HEK293 (cell line): ENCODE measurements at regions not wholly inside any gene's neighbourhood (a gene's known extent, or its start where the extent isn't known, plus 50 kb on each side); places are given as distances from the start of the nearest gene placed in this dataset.

Source experiments
- CTCF ChIA-PET: fragments of 350-600 bp; formaldehyde crosslinking; extraction: SDS; loops from one replicate; lab custom pipeline; 2021; ENCODE audit warnings: antibody characterized with exemption; lab: Yijun Ruan, JAX
- POLR2A ChIA-PET: fragments of 300-600 bp; formaldehyde crosslinking; extraction: SDS; loops from one replicate; lab custom pipeline; 2020; ENCODE audit warnings: antibody characterized with exemption, inconsistent platforms; lab: Yijun Ruan, JAX
- H3K27ac ChIP-seq: fragments of 200-500 bp; sonication (Bioruptor generic); 2 replicates; pipeline ENCODE4 v1.5.1; 2014; ENCODE audit warnings: low read depth, low read length, control low read depth, inconsistent platforms; ENCODE audit errors: extremely low read depth
- H3K36me3 ChIP-seq, 2 experiments: fragments of 200-500 bp in 1 of 2; sonication (Bioruptor generic) in 1 of 2; 1 replicate in 1 of 2; 2 replicates in 1 of 2; pipeline ENCODE4 v1.5.1; 2014 to 2017; ENCODE audit warnings: inconsistent platforms in 2 of 2, low read length in 2 of 2; ENCODE audit not compliant: control insufficient read depth in 2 of 2, insufficient read depth in 1 of 2
- H3K4me1 ChIP-seq: fragments of 200-500 bp; sonication (Bioruptor generic); 2 replicates; pipeline ENCODE4 v1.5.1; 2014; ENCODE audit warnings: mild to moderate bottlenecking, low read length, inconsistent platforms; ENCODE audit not compliant: control insufficient read depth, insufficient read depth
- H3K4me3 ChIP-seq: 2 replicates; pipeline ENCODE4 v1.5.1; 2011; ENCODE audit warnings: low read depth, mild to moderate bottlenecking, control low read depth, low read length, moderate library complexity
- H3K9me3 ChIP-seq: fragments of 200-500 bp; sonication (Bioruptor generic); 2 replicates; pipeline ENCODE4 v1.5.1; 2014; ENCODE audit warnings: low read depth, low read length, inconsistent platforms; ENCODE audit not compliant: control insufficient read depth, insufficient read depth
- KLF7 ChIP-seq: fragments of 450-650 bp; formaldehyde crosslinking; IDR thresholded peaks from 2 replicates; pipeline ENCODE4 v1.5.1; 2016; ENCODE audit warnings: missing biosample characterization, missing genetic modification characterization, borderline replicate concordance
- OSR2 ChIP-seq: fragments of 450-650 bp; formaldehyde crosslinking; IDR thresholded peaks from 2 replicates; pipeline ENCODE4 v1.5.1; 2016; ENCODE audit warnings: missing biosample characterization, missing genetic modification characterization
- REPIN1 ChIP-seq: fragments of 450-650 bp; formaldehyde crosslinking; IDR thresholded peaks from 2 replicates; pipeline ENCODE4 v1.5.1; 2017; ENCODE audit warnings: missing biosample characterization, missing genetic modification characterization, low read depth
- SETDB1 ChIP-seq: IDR thresholded peaks from one replicate; pipeline ENCODE4 v1.6.1; 2017; ENCODE audit warnings: mild to moderate bottlenecking, low read length, moderate library complexity, mixed read lengths; ENCODE audit not compliant: insufficient read length
- SP7 ChIP-seq: fragments of 450-650 bp; formaldehyde crosslinking; IDR thresholded peaks from 2 replicates; pipeline ENCODE4 v1.5.1; 2016; ENCODE audit warnings: missing biosample characterization, missing genetic modification characterization
- ZBTB17 ChIP-seq: fragments of 450-650 bp; formaldehyde crosslinking; IDR thresholded peaks from 2 replicates; pipeline ENCODE4 v1.5.1; 2016; ENCODE audit warnings: missing biosample characterization, missing genetic modification characterization
- ZBTB7A ChIP-seq: fragments of 450-650 bp; formaldehyde crosslinking; IDR thresholded peaks from 2 replicates; pipeline ENCODE4 v1.5.1; 2016; ENCODE audit warnings: low read depth, missing biosample characterization, missing genetic modification characterization
- ZFP41 ChIP-seq: fragments of 450-650 bp; formaldehyde crosslinking; IDR thresholded peaks from 2 replicates; pipeline ENCODE4 v1.5.1; 2016; ENCODE audit warnings: missing biosample characterization, missing genetic modification characterization, borderline replicate concordance
- ZNF114 ChIP-seq: fragments of 450-650 bp; formaldehyde crosslinking; IDR thresholded peaks from 2 replicates; pipeline ENCODE4 v1.5.0; 2017; ENCODE audit warnings: missing biosample characterization, missing genetic modification characterization
- ZNF239 ChIP-seq: fragments of 450-650 bp; formaldehyde crosslinking; IDR thresholded peaks from 2 replicates; pipeline ENCODE4 v1.5.1; 2016; ENCODE audit warnings: missing biosample characterization, missing genetic modification characterization
- ZNF280C ChIP-seq: fragments of 450-650 bp; formaldehyde crosslinking; IDR thresholded peaks from 2 replicates; pipeline ENCODE4 v1.5.1; 2016; ENCODE audit warnings: missing biosample characterization, missing genetic modification characterization
- ZNF335 ChIP-seq: fragments of 450-650 bp; formaldehyde crosslinking; conservative IDR thresholded peaks from 2 replicates; pipeline ENCODE4 v1.5.1; 2016; ENCODE audit warnings: missing biosample characterization, missing genetic modification characterization
- ZNF423 ChIP-seq: fragments of 450-650 bp; formaldehyde crosslinking; IDR thresholded peaks from 2 replicates; pipeline ENCODE4 v1.5.1; 2016; ENCODE audit warnings: missing biosample characterization, missing genetic modification characterization
- ZNF624 ChIP-seq: fragments of 450-650 bp; formaldehyde crosslinking; IDR thresholded peaks from 2 replicates; pipeline ENCODE4 v1.5.1; 2017; ENCODE audit warnings: missing biosample characterization, missing genetic modification characterization
- ZNF645 ChIP-seq: fragments of 450-650 bp; formaldehyde crosslinking; IDR thresholded peaks from 2 replicates; pipeline ENCODE4; 2016; ENCODE audit warnings: missing biosample characterization, missing genetic modification characterization
- ZNF660 ChIP-seq: fragments of 450-650 bp; IDR thresholded peaks from 2 replicates; pipeline ENCODE4 v1.5.1; 2018; ENCODE audit warnings: missing biosample characterization, mild to moderate bottlenecking, missing genetic modification characterization
- ZNF701 ChIP-seq: fragments of 450-650 bp; formaldehyde crosslinking; IDR thresholded peaks from 2 replicates; pipeline ENCODE4 v1.5.1; 2016; ENCODE audit warnings: missing biosample characterization, missing genetic modification characterization
- ZNF76 ChIP-seq: fragments of 450-650 bp; formaldehyde crosslinking; IDR thresholded peaks from 2 replicates; pipeline ENCODE4; 2016; ENCODE audit warnings: low read depth, missing biosample characterization, missing genetic modification characterization, borderline replicate concordance
- ZSCAN30 ChIP-seq: fragments of 450-650 bp; IDR thresholded peaks from 2 replicates; pipeline ENCODE4 v1.5.1; 2018; ENCODE audit warnings: missing biosample characterization, mild to moderate bottlenecking, missing genetic modification characterization, moderate library complexity
- TF ChIP-seq, protein P1 (sequence below): fragments of 450-650 bp; formaldehyde crosslinking; conservative IDR thresholded peaks from 2 replicates; pipeline ENCODE4 v1.5.1; 2016; ENCODE audit warnings: low read depth, missing biosample characterization, missing genetic modification characterization
- TF ChIP-seq, protein P2 (sequence below): fragments of 450-650 bp; formaldehyde crosslinking; IDR thresholded peaks from 2 replicates; pipeline ENCODE4 v1.5.1; 2016; ENCODE audit warnings: missing biosample characterization, missing genetic modification characterization
- TF ChIP-seq, protein P3 (sequence below): fragments of 450-650 bp; formaldehyde crosslinking; IDR thresholded peaks from 2 replicates; pipeline ENCODE4 v1.5.1; 2016; ENCODE audit warnings: missing biosample characterization, missing genetic modification characterization
- TF ChIP-seq, protein P4 (sequence below): fragments of 450-650 bp; formaldehyde crosslinking; IDR thresholded peaks from 2 replicates; pipeline ENCODE4 v1.5.1; 2017; ENCODE audit warnings: missing biosample characterization, missing genetic modification characterization

DNA sequence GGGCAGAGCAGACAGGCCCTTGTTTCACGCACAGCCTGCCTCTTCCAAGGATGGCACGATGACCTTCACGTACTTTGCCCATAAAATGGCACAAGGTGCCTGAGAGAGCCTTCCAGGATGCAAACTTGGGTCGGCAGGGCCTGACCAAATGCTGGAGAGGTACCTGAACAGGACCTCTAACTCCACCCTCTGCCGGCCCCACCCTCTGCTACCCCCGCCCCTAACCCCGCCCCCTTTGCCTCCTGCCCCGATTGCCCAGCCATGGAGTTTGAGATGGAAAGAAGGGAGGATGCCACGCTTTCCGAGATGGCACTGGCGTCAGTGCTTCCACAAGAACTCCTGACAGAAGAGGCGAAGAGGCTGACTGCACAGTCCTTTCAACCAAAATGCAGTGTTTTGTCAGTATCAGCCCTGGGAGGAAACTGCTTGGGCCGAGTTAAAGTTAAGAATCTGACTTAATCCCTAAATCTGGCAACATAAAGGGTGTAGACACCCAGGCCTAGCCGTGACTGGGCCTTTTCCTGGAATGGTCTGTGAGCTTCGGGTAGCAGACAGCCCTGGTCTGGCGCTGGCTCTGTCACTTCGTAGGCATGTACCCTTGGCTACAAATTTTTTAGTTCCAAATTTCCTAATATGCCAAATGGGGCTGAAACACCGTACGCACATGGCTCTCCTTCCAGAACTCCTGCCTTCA, 230.3 kb upstream of the RGMA start:
- Histone ChIP-seq H3K36me3 (no peaks in the 10 kb centered on the region), H3K4me1 (no peaks in the 10 kb centered on the region), H3K4me3 (no peak overlapping the region), H3K27ac (no peak overlapping the region), H3K9me3 (no peaks in the 10 kb centered on the region)
- ChIA-PET POLR2A (no interaction called here), CTCF (interaction anchor here (0.6 kb wide), 1 partner anchor 136 kb away, joined by 3 read pairs; no protein-coding TSS in a partner anchor)
- no peak for TF ChIP-seq SETDB1
- no peak for TF ChIP-seq ZNF280C (tag by site-specific recombination)
- TF ChIP-seq, protein P1, sequence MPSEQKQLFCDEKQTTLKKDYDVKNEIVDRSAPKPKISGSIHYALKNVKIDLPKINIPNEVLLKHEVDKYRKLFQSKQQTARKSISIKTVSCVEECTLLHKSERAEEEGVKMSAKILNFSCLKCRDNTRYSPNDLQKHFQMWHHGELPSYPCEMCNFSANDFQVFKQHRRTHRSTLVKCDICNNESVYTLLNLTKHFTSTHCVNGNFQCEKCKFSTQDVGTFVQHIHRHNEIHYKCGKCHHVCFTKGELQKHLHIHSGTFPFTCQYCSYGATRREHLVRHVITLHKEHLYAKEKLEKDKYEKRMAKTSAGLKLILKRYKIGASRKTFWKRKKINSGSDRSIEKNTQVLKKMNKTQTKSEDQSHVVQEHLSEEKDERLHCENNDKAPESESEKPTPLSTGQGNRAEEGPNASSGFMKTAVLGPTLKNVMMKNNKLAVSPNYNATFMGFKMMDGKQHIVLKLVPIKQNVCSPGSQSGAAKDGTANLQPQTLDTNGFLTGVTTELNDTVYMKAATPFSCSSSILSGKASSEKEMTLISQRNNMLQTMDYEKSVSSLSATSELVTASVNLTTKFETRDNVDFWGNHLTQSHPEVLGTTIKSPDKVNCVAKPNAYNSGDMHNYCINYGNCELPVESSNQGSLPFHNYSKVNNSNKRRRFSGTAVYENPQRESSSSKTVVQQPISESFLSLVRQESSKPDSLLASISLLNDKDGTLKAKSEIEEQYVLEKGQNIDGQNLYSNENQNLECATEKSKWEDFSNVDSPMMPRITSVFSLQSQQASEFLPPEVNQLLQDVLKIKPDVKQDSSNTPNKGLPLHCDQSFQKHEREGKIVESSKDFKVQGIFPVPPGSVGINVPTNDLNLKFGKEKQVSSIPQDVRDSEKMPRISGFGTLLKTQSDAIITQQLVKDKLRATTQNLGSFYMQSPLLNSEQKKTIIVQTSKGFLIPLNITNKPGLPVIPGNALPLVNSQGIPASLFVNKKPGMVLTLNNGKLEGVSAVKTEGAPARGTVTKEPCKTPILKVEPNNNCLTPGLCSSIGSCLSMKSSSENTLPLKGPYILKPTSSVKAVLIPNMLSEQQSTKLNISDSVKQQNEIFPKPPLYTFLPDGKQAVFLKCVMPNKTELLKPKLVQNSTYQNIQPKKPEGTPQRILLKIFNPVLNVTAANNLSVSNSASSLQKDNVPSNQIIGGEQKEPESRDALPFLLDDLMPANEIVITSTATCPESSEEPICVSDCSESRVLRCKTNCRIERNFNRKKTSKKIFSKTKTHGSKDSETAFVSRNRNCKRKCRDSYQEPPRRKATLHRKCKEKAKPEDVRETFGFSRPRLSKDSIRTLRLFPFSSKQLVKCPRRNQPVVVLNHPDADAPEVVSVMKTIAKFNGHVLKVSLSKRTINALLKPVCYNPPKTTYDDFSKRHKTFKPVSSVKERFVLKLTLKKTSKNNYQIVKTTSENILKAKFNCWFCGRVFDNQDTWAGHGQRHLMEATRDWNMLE (tag by site-specific recombination), result no peak
- no peak for TF ChIP-seq ZNF660 (tag by site-specific recombination)
- TF ChIP-seq ZNF624 (tag by site-specific recombination), result no peak
- TF ChIP-seq ZBTB17 (tag by site-specific recombination), result no peak
- TF ChIP-seq ZNF645, result no peak
- TF ChIP-seq REPIN1 (tag by site-specific recombination), result no peak
- TF ChIP-seq, protein P2, sequence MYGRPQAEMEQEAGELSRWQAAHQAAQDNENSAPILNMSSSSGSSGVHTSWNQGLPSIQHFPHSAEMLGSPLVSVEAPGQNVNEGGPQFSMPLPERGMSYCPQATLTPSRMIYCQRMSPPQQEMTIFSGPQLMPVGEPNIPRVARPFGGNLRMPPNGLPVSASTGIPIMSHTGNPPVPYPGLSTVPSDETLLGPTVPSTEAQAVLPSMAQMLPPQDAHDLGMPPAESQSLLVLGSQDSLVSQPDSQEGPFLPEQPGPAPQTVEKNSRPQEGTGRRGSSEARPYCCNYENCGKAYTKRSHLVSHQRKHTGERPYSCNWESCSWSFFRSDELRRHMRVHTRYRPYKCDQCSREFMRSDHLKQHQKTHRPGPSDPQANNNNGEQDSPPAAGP, result no peak
- no peak for TF ChIP-seq OSR2 (tag by site-specific recombination)
- no peak for TF ChIP-seq ZNF335 (tag by site-specific recombination)
- TF ChIP-seq, protein P3, sequence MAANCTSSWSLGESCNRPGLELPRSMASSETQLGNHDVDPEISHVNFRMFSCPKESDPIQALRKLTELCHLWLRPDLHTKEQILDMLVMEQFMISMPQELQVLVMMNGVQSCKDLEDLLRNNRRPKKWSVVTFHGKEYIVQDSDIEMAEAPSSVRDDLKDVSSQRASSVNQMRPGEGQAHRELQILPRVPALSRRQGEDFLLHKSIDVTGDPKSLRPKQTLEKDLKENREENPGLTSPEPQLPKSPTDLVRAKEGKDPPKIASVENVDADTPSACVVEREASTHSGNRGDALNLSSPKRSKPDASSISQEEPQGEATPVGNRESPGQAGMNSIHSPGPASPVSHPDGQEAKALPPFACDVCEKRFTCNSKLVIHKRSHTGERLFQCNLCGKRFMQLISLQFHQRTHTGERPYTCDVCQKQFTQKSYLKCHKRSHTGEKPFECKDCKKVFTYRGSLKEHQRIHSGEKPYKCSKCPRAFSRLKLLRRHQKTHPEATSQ, result no peak

GRCh38 chr15:93317772-93318171, 228.8 kb upstream of the RGMA start:
- ChIA-PET POLR2A (no interaction called here), CTCF (interaction anchor here (0.6 to 1.0 kb wide), 2 partner anchors 16 to 283 kb away, joined by 3 to 4 read pairs; no protein-coding TSS in a partner anchor)
- H3K4me1 ChIP-seq, result no peaks in the 10 kb centered on the region
- H3K36me3 ChIP-seq, result no peaks in the 10 kb centered on the region
- no peak overlapping the region for H3K27ac ChIP-seq
- H3K4me3 ChIP-seq, result no peak overlapping the region
- H3K9me3 ChIP-seq, result no peaks in the 10 kb centered on the region
- TF ChIP-seq SP7 (tag by site-specific recombination) (no peak), ZNF114 (tag by site-specific recombination) (no peak), ZBTB17 (tag by site-specific recombination) (no peak), ZFP41 (tag by site-specific recombination) (no peak), ZNF239 (tag by site-specific recombination) (no peak), KLF7 (no peak), ZNF76 (tag by site-specific recombination) (no peak), ZNF423 (no peak), ZBTB7A (tag by site-specific recombination) (no peak), ZNF701 (no peak), ZSCAN30 (tag by site-specific recombination) (no peak)
- TF ChIP-seq, protein P4, sequence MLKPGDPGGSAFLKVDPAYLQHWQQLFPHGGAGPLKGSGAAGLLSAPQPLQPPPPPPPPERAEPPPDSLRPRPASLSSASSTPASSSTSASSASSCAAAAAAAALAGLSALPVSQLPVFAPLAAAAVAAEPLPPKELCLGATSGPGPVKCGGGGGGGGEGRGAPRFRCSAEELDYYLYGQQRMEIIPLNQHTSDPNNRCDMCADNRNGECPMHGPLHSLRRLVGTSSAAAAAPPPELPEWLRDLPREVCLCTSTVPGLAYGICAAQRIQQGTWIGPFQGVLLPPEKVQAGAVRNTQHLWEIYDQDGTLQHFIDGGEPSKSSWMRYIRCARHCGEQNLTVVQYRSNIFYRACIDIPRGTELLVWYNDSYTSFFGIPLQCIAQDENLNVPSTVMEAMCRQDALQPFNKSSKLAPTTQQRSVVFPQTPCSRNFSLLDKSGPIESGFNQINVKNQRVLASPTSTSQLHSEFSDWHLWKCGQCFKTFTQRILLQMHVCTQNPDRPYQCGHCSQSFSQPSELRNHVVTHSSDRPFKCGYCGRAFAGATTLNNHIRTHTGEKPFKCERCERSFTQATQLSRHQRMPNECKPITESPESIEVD (tag by site-specific recombination), result no peak
